H1 (cell line): ENCODE measurements at regions not wholly inside any gene's neighbourhood (a gene's known extent, or its start where the extent isn't known, plus 50 kb on each side); places are given as distances from the start of the nearest gene placed in this dataset.

Experiments
- CTCF ChIA-PET: fragments of 300-600 bp; sonication (Branson Sonifier 250); formaldehyde crosslinking; loops from one replicate; lab custom pipeline; 2021; ENCODE audit not compliant: partially characterized antibody; lab: Charles Lee
- POLR2A ChIA-PET: fragments of 300-600 bp; sonication (Branson Sonifier 250); formaldehyde crosslinking; loops from one replicate; lab custom pipeline; 2021; ENCODE audit warnings: inconsistent platforms; ENCODE audit not compliant: partially characterized antibody; lab: Charles Lee
- DNase-seq, 2 experiments: peaks; one replicate each; pipeline versions ENCODE4 v3.0.0 to v3.0.0-alpha.2; 2010 to 2022; ENCODE audit warnings: low spot score in 2 of 2, low read depth in 1 of 2, mixed read lengths in 1 of 2
- FAIRE-seq: peaks from 2 replicates; lab custom pipeline; 2011; peaks lifted over from hg19 to GRCh38; lab: Jason Lieb, UNC
- H2AFZ ChIP-seq: 2 replicates; pipeline ENCODE4 v1.8.1; 2012; ENCODE audit warnings: low read length, inconsistent platforms
- H2AK5ac ChIP-seq: 2 replicates; pipeline ENCODE4 v1.6.1; 2013; ENCODE audit warnings: low read depth, low read length
- H2BK120ac ChIP-seq: replicated peaks from 2 replicates; pipeline ENCODE3; 2013; ENCODE audit warnings: low read depth, low read length, inconsistent platforms
- H2BK12ac ChIP-seq: 2 replicates; pipeline ENCODE4 v1.6.1; 2013; ENCODE audit warnings: low read depth, low read length
- H2BK15ac ChIP-seq: 2 replicates; pipeline ENCODE4 v1.6.1; 2013; ENCODE audit warnings: low read length
- H2BK20ac ChIP-seq: 2 replicates; pipeline ENCODE4 v1.6.1; 2013; ENCODE audit warnings: low read length
- H2BK5ac ChIP-seq: 2 replicates; pipeline ENCODE4 v1.6.1; 2013; ENCODE audit warnings: low read depth, low read length
- H3K14ac ChIP-seq: 2 replicates; pipeline ENCODE4 v1.6.1; 2013; ENCODE audit warnings: inconsistent platforms; ENCODE audit not compliant: insufficient read length
- H3K18ac ChIP-seq: 2 replicates; pipeline ENCODE4 v1.6.1; 2013; ENCODE audit warnings: low read length; ENCODE audit errors: extremely low read depth
- H3K23ac ChIP-seq: 2 replicates; pipeline ENCODE4 v1.6.1; 2013; ENCODE audit warnings: inconsistent platforms; ENCODE audit not compliant: insufficient read length
- H3K23me2 ChIP-seq: 2 replicates; pipeline ENCODE4 v1.6.1; 2013; ENCODE audit warnings: low read depth, low read length
- H3K27ac ChIP-seq: 2 replicates; pipeline ENCODE4 v1.6.1; 2011; ENCODE audit warnings: low read depth, low read length, inconsistent platforms
- H3K27me3 ChIP-seq, 4 experiments: replicated peaks in 1 of 4; 1 replicate in 1 of 4; 2 replicates in 3 of 4; pipeline versions ENCODE4 v1.6.1 to v1.8.1; 2011 to 2013; ENCODE audit warnings: low read length in 3 of 4, mild to moderate bottlenecking in 3 of 4, inconsistent platforms in 2 of 4, mixed read lengths in 2 of 4, moderate library complexity in 1 of 4; ENCODE audit not compliant: control insufficient read depth in 3 of 4, insufficient read depth in 3 of 4; ENCODE audit errors: extremely low read depth in 1 of 4
- H3K36me3 ChIP-seq, 4 experiments: 2 replicates each; pipeline versions ENCODE4 v1.6.1 to v1.8.1; 2011 to 2013; ENCODE audit warnings: mild to moderate bottlenecking in 4 of 4, low read length in 3 of 4, moderate library complexity in 2 of 4, control low read depth in 1 of 4, inconsistent platforms in 1 of 4; ENCODE audit not compliant: insufficient read depth in 4 of 4, control insufficient read depth in 2 of 4
- H3K4ac ChIP-seq: replicated peaks from 2 replicates; pipeline ENCODE3; 2013; ENCODE audit warnings: low read length, low read depth, mixed read lengths, inconsistent platforms; ENCODE audit not compliant: insufficient read length
- H3K4me1 ChIP-seq, 4 experiments: replicated peaks in 1 of 4; 1 replicate in 1 of 4; 2 replicates in 3 of 4; pipeline versions ENCODE4 v1.6.1 to v1.8.1; 2011 to 2013; ENCODE audit warnings: low read length in 3 of 4, inconsistent platforms in 2 of 4, mixed read lengths in 1 of 4; ENCODE audit not compliant: insufficient read depth in 4 of 4, control insufficient read depth in 3 of 4
- H3K4me2 ChIP-seq, 2 experiments: 2 replicates each; pipeline versions ENCODE4 v1.6.1 to v1.8.1; 2011 to 2013; ENCODE audit warnings: low read depth in 2 of 2, low read length in 2 of 2, control low read depth in 1 of 2, inconsistent platforms in 1 of 2, mild to moderate bottlenecking in 1 of 2; ENCODE audit not compliant: insufficient read depth in 1 of 2
- H3K4me3 ChIP-seq, 4 experiments: fragments of 200-600, 300-600 bp in 1 of 4; sonication (generic), shearing (Covaris generic), sonication (Bioruptor Twin) in 1 of 4; 2 replicates each; pipeline versions ENCODE4 v1.5.1 to v1.8.1; 2011 to 2016; ENCODE audit warnings: low read length in 4 of 4, low read depth in 3 of 4, control low read depth in 2 of 4, inconsistent platforms in 2 of 4, mild to moderate bottlenecking in 2 of 4, mixed read lengths in 1 of 4, moderate library complexity in 1 of 4; ENCODE audit not compliant: insufficient read depth in 2 of 4; ENCODE audit errors: extremely low read depth in 1 of 4
- H3K56ac ChIP-seq: replicated peaks from 2 replicates; pipeline ENCODE3; 2013; ENCODE audit warnings: low read depth, mild to moderate bottlenecking, mixed read lengths, low read length, inconsistent platforms; ENCODE audit not compliant: insufficient read length
- H3K79me1 ChIP-seq: 2 replicates; pipeline ENCODE4 v1.6.1; 2013; ENCODE audit warnings: low read depth, low read length, control low read depth
- H3K79me2 ChIP-seq, 2 experiments: 2 replicates each; pipeline versions ENCODE4 v1.6.1 to v1.8.1; 2012 to 2013; ENCODE audit warnings: low read length in 2 of 2, mild to moderate bottlenecking in 2 of 2, inconsistent platforms in 1 of 2; ENCODE audit not compliant: insufficient read depth in 2 of 2, control insufficient read depth in 1 of 2
- H3K9ac ChIP-seq, 4 experiments: replicated peaks in 1 of 4; 1 replicate in 1 of 4; 2 replicates in 3 of 4; pipeline versions ENCODE4 v1.6.1 to v1.8.1; 2011 to 2013; ENCODE audit warnings: low read depth in 3 of 4, low read length in 3 of 4, control low read depth in 2 of 4, mild to moderate bottlenecking in 2 of 4, moderate library complexity in 2 of 4, inconsistent platforms in 1 of 4; ENCODE audit errors: extremely low read depth in 1 of 4
- H3K9me3 ChIP-seq, 2 experiments: 2 replicates each; pipeline versions ENCODE4 v1.6.1 to v1.8.1; 2012 to 2013; ENCODE audit warnings: mild to moderate bottlenecking in 2 of 2, moderate library complexity in 2 of 2, control low read depth in 1 of 2, inconsistent platforms in 1 of 2, low read depth in 1 of 2, low read length in 1 of 2, mixed read lengths in 1 of 2; ENCODE audit not compliant: insufficient read depth in 2 of 2
- H4K20me1 ChIP-seq, 2 experiments: replicated peaks in 1 of 2; 2 replicates each; pipeline versions ENCODE3 to v1.8.1; 2011 to 2013; ENCODE audit warnings: inconsistent platforms in 2 of 2, low read length in 2 of 2, mild to moderate bottlenecking in 1 of 2; ENCODE audit not compliant: insufficient read depth in 2 of 2, control insufficient read depth in 1 of 2
- H4K5ac ChIP-seq: 2 replicates; pipeline ENCODE4 v1.6.1; 2013; ENCODE audit warnings: low read length, low read depth, mixed read lengths, inconsistent platforms; ENCODE audit not compliant: insufficient read length
- H4K8ac ChIP-seq: 2 replicates; pipeline ENCODE4 v1.8.0; 2013; ENCODE audit warnings: mild to moderate bottlenecking, moderate library complexity, low read length, inconsistent platforms; ENCODE audit not compliant: insufficient read depth; ENCODE audit errors: extremely low read depth
- H4K91ac ChIP-seq: replicated peaks from 2 replicates; pipeline ENCODE3; 2013; ENCODE audit warnings: low read length, mixed read lengths, inconsistent platforms; ENCODE audit not compliant: insufficient read length
- EP300 ChIP-seq, 2 experiments: IDR thresholded peaks; 1 replicate in 1 of 2; 2 replicates in 1 of 2; pipeline ENCODE4 v1.6.1; 2011 to 2012; ENCODE audit warnings: low read depth in 2 of 2, low read length in 2 of 2, mild to moderate bottlenecking in 2 of 2, borderline replicate concordance in 1 of 2, inconsistent platforms in 1 of 2, moderate library complexity in 1 of 2
- EZH2 ChIP-seq: fragments of 200-600 bp; sonication (generic); IDR thresholded peaks from 2 replicates; pipeline ENCODE4 v1.7.1; 2012; ENCODE audit warnings: low read depth, mild to moderate bottlenecking, moderate library complexity, low read length, inconsistent platforms; ENCODE audit not compliant: severe bottlenecking
- PHF8 ChIP-seq: fragments of 200-600 bp; sonication (generic); conservative IDR thresholded peaks from 2 replicates; pipeline ENCODE4 v1.7.1; 2012; ENCODE audit warnings: low read depth, mild to moderate bottlenecking, inconsistent platforms, low read length, moderate library complexity
- RNF2 ChIP-seq: fragments of 200-900, 300-1000 bp; sonication (generic); IDR thresholded peaks from 2 replicates; pipeline ENCODE4 v1.7.1; 2016; ENCODE audit warnings: borderline replicate concordance, low read depth, mild to moderate bottlenecking, antibody characterized with exemption, low read length; ENCODE audit not compliant: poor library complexity, severe bottlenecking; ENCODE audit errors: missing control alignments
- ZNF274 ChIP-seq: IDR thresholded peaks from 2 replicates; pipeline ENCODE4 v1.7.0; 2012; ENCODE audit warnings: low read length, borderline replicate concordance; ENCODE audit errors: extremely low read depth
- WGBS, 2 experiments: shearing (Covaris generic) in 1 of 2; methylation state at CpG; one replicate each; pipeline versions ENCODE4 v1.1.6 to v1.1.7; 2013 to 2015; ENCODE audit warnings: low lambda C conversion rate in 2 of 2, mixed read lengths in 2 of 2, inconsistent platforms in 1 of 2, low coverage in 1 of 2, missing lambda C conversion rate in 1 of 2; ENCODE audit not compliant: insufficient replicate concordance in 2 of 2, insufficient coverage in 1 of 2, insufficient read length in 1 of 2; ENCODE audit errors: extremely low coverage in 1 of 2, missing lambda C conversion rate in 1 of 2; 5-methylcytosine and 5-hydroxymethylcytosine counted together

DNA sequence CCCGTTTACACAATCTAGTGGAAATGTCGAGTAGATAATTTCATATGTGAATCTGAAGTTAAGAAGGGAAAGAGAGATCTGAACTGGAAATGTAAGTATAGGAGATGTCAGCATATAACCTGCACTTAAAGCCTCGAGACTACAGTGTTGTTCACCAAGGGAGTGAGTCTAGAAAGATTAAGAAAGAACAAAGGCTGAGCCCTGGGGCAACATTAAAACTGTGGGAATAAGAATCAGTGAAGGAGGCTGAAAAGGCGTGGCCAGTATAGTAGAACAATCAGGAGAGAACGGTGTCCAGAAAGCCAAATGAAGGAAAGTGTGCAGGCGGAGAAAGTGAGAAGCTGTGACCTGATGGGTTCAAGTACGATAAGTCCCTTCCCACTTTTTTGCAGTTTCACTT lies 118.8 kb upstream of the TENM3 start:
- H2AK5ac ChIP-seq = no peak overlapping the region
- H2BK12ac ChIP-seq = no peak overlapping the region
- no peaks in the 10 kb centered on the region for H3K4me1 ChIP-seq
- H2BK15ac ChIP-seq = no peak overlapping the region
- H4K8ac ChIP-seq = no peak overlapping the region
- no peak overlapping the region for H4K91ac ChIP-seq
- 0 out of 4 replicates have a peak, but pooled peaks cover 3 to 9% of the 10 kb centered on the region in 2 experiments for H3K9me3 ChIP-seq
- no peak overlapping the region for H3K18ac ChIP-seq
- no peak overlapping the region for H3K27ac ChIP-seq
- POLR2A ChIA-PET = no interaction called here
- no peaks in the 10 kb centered on the region for H3K36me3 ChIP-seq
- H3K4me2 ChIP-seq = no peak overlapping the region
- no peak overlapping the region for H2BK20ac ChIP-seq
- H3K9ac ChIP-seq = no peak overlapping the region
- no peak for TF ChIP-seq PHF8
- TF ChIP-seq ZNF274 = no peak
- TF ChIP-seq EP300 (IDR thresholded peaks at IDR 0.05; ENCODE audit: borderline replicate concordance in 1 of 2, low read depth in 2 of 2, low read length in 2 of 2) = no peak
- no peak for TF ChIP-seq EZH2
- no peak for TF ChIP-seq RNF2
- 94% methylated on average over 7 of the region's 7 CpGs; no CpG with 5 or more reads in 1 of the 2 experiments for WGBS, 2 experiments
- no peak overlapping the region for H3K23ac ChIP-seq
- no peak overlapping the region for H2BK120ac ChIP-seq
- no peaks in the 10 kb centered on the region for H3K79me1 ChIP-seq
- H3K23me2 ChIP-seq = no peaks in the 10 kb centered on the region
- H3K79me2 ChIP-seq = no peaks in the 10 kb centered on the region
- H3K56ac ChIP-seq = no peak overlapping the region
- H4K20me1 ChIP-seq = no peaks in the 10 kb centered on the region
- no peak overlapping the region for H4K5ac ChIP-seq
- H2BK5ac ChIP-seq = no peak overlapping the region
- H3K4me3 ChIP-seq = no peak overlapping the region
- H3K27me3 ChIP-seq = peaks cover 0 to 3% (median 0%) of the 10 kb centered on the region in 4 experiments; a peak in 1 of 7 replicates
- H2AFZ ChIP-seq = no peak overlapping the region
- FAIRE-seq (no peak), DNase-seq (no peak)
- H3K4ac ChIP-seq = no peak overlapping the region
- no peak overlapping the region for H3K14ac ChIP-seq
- CTCF ChIA-PET = no interaction called here
